Neuron (in vitro differentiated cells): ENCODE measurements at regions not wholly inside any gene's neighbourhood (a gene's known extent, or its start where the extent isn't known, plus 50 kb on each side); places are given as distances from the start of the nearest gene placed in this dataset.

Source experiments
- H2AFZ ChIP-seq: one replicate; pipeline ENCODE4 v1.6.1; 2013; ENCODE audit warnings: low read depth, mild to moderate bottlenecking, inconsistent platforms, low read length, moderate library complexity
- H3K27me3 ChIP-seq: one replicate; pipeline ENCODE4 v1.6.1; 2013; ENCODE audit warnings: low read length; ENCODE audit not compliant: insufficient read depth
- H3K36me3 ChIP-seq: one replicate; pipeline ENCODE4 v1.6.1; 2013; ENCODE audit warnings: low read length; ENCODE audit not compliant: insufficient read depth
- H3K4me1 ChIP-seq: one replicate; pipeline ENCODE4 v1.6.1; 2013; ENCODE audit warnings: low read length; ENCODE audit not compliant: insufficient read depth
- H3K4me3 ChIP-seq: 2 replicates; pipeline ENCODE4 v1.5.1; 2013; ENCODE audit warnings: mild to moderate bottlenecking, low read length, moderate library complexity
- H3K9me3 ChIP-seq: one replicate; pipeline ENCODE4 v1.6.1; 2013; ENCODE audit warnings: low read length

GRCh38 chr3:176904506-176904905 lies 292.8 kb downstream of the TBL1XR1 start:
- no peak overlapping the region for H3K4me3 ChIP-seq
- H3K27me3 ChIP-seq, result peaks cover 2% of the 10 kb centered on the region
- no peaks in the 10 kb centered on the region for H3K4me1 ChIP-seq
- H2AFZ ChIP-seq, result no peak overlapping the region
- no peaks in the 10 kb centered on the region for H3K36me3 ChIP-seq
- no peaks in the 10 kb centered on the region for H3K9me3 ChIP-seq

- no peak overlapping the region for H3K4me3 ChIP-seq
- H2AFZ ChIP-seq, result no peak overlapping the region
- H3K4me1 ChIP-seq, result no peaks in the 10 kb centered on the region
- no peaks in the 10 kb centered on the region for H3K9me3 ChIP-seq
- H3K27me3 ChIP-seq, result peaks cover 2% of the 10 kb centered on the region
- no peaks in the 10 kb centered on the region for H3K36me3 ChIP-seq
These were observed 300.6 kb downstream of the TBL1XR1 start for GRCh38 chr3:176896640-176897039.

- no peaks in the 10 kb centered on the region for H3K4me1 ChIP-seq
- H3K4me3 ChIP-seq, result no peak overlapping the region
- no peak overlapping the region for H2AFZ ChIP-seq
- H3K36me3 ChIP-seq, result no peaks in the 10 kb centered on the region
- peaks cover 2% of the 10 kb centered on the region for H3K27me3 ChIP-seq
- H3K9me3 ChIP-seq, result no peaks in the 10 kb centered on the region
These were observed 301.1 kb downstream of the TBL1XR1 start for GRCh38 chr3:176896165-176896564.

GRCh38 chr3:176879710-176880109 lies 317.6 kb downstream of the TBL1XR1 start:
- H3K9me3 ChIP-seq, result no peaks in the 10 kb centered on the region
- no peak overlapping the region for H2AFZ ChIP-seq
- no peaks in the 10 kb centered on the region for H3K4me1 ChIP-seq
- no peak overlapping the region for H3K4me3 ChIP-seq
- no peaks in the 10 kb centered on the region for H3K27me3 ChIP-seq
- H3K36me3 ChIP-seq, result no peaks in the 10 kb centered on the region

- H3K4me1 ChIP-seq, result no peaks in the 10 kb centered on the region
- no peaks in the 10 kb centered on the region for H3K9me3 ChIP-seq
- H3K4me3 ChIP-seq, result no peak overlapping the region
- H2AFZ ChIP-seq, result no peak overlapping the region
- no peaks in the 10 kb centered on the region for H3K36me3 ChIP-seq
- no peaks in the 10 kb centered on the region for H3K27me3 ChIP-seq
These were observed 324.0 kb downstream of the TBL1XR1 start for GRCh38 chr3:176873261-176873660.

GRCh38 chr3:176872771-176873209 lies 324.5 kb downstream of the TBL1XR1 start:
- Histone ChIP-seq H3K9me3 (no peaks in the 10 kb centered on the region), H3K36me3 (no peaks in the 10 kb centered on the region), H3K4me3 (no peak overlapping the region), H3K4me1 (no peaks in the 10 kb centered on the region), H2AFZ (no peak overlapping the region), H3K27me3 (no peaks in the 10 kb centered on the region)

- no peaks in the 10 kb centered on the region for H3K27me3 ChIP-seq
- no peaks in the 10 kb centered on the region for H3K36me3 ChIP-seq
- no peaks in the 10 kb centered on the region for H3K4me1 ChIP-seq
- no peak overlapping the region for H3K4me3 ChIP-seq
- no peaks in the 10 kb centered on the region for H3K9me3 ChIP-seq
- no peak overlapping the region for H2AFZ ChIP-seq
These were observed 326.8 kb downstream of the TBL1XR1 start for GRCh38 chr3:176870451-176870850.

- no peak overlapping the region for H3K4me3 ChIP-seq
- no peaks in the 10 kb centered on the region for H3K9me3 ChIP-seq
- no peaks in the 10 kb centered on the region for H3K27me3 ChIP-seq
- H3K4me1 ChIP-seq, result no peaks in the 10 kb centered on the region
- no peak overlapping the region for H2AFZ ChIP-seq
- no peaks in the 10 kb centered on the region for H3K36me3 ChIP-seq
These were observed 329.3 kb downstream of the TBL1XR1 start for GRCh38 chr3:176867681-176868663.

GRCh38 chr3:176861137-176861536 lies 336.1 kb downstream of the TBL1XR1 start:
- H3K36me3 ChIP-seq, result no peaks in the 10 kb centered on the region
- no peaks in the 10 kb centered on the region for H3K27me3 ChIP-seq
- no peaks in the 10 kb centered on the region for H3K4me1 ChIP-seq
- H2AFZ ChIP-seq, result no peak overlapping the region
- no peak overlapping the region for H3K4me3 ChIP-seq
- H3K9me3 ChIP-seq, result no peaks in the 10 kb centered on the region

- no peak overlapping the region for H2AFZ ChIP-seq
- H3K4me1 ChIP-seq, result no peaks in the 10 kb centered on the region
- no peaks in the 10 kb centered on the region for H3K9me3 ChIP-seq
- no peaks in the 10 kb centered on the region for H3K27me3 ChIP-seq
- H3K36me3 ChIP-seq, result no peaks in the 10 kb centered on the region
- no peak overlapping the region for H3K4me3 ChIP-seq
These were observed 340.6 kb downstream of the TBL1XR1 start for GRCh38 chr3:176856721-176857120.

- Histone ChIP-seq H3K27me3 (no peaks in the 10 kb centered on the region), H3K4me3 (no peak overlapping the region), H2AFZ (no peak overlapping the region), H3K9me3 (no peaks in the 10 kb centered on the region), H3K36me3 (no peaks in the 10 kb centered on the region), H3K4me1 (no peaks in the 10 kb centered on the region)
These were observed 341.3 kb downstream of the TBL1XR1 start for GRCh38 chr3:176855901-176856486.

GRCh38 chr3:176855213-176855612 lies 342.1 kb downstream of the TBL1XR1 start:
- no peaks in the 10 kb centered on the region for H3K9me3 ChIP-seq
- no peaks in the 10 kb centered on the region for H3K4me1 ChIP-seq
- no peak overlapping the region for H3K4me3 ChIP-seq
- H3K27me3 ChIP-seq, result no peaks in the 10 kb centered on the region
- H3K36me3 ChIP-seq, result no peaks in the 10 kb centered on the region
- H2AFZ ChIP-seq, result no peak overlapping the region

GRCh38 chr3:176850498-176850897 lies 346.8 kb downstream of the TBL1XR1 start:
- Histone ChIP-seq H3K36me3 (no peaks in the 10 kb centered on the region), H2AFZ (no peak overlapping the region), H3K4me1 (no peaks in the 10 kb centered on the region), H3K27me3 (no peaks in the 10 kb centered on the region), H3K9me3 (no peaks in the 10 kb centered on the region), H3K4me3 (no peak overlapping the region)
